ENCODE measurements at regions not wholly inside any gene's neighbourhood (a gene's known extent, or its start where the extent isn't known, plus 50 kb on each side); places are given as distances from the start of the nearest gene placed in this dataset.

- Mint-ChIP-seq H3K27me3 (ENCODE audit: low read depth) (no peaks in the 10 kb centered on the region), H3K36me3 (ENCODE audit: low read depth) (no peaks in the 10 kb centered on the region), H3K4me3 (ENCODE audit: low read depth) (no peak overlapping the region), H3K9me3 (no peaks in the 10 kb centered on the region), H3K27ac (no peak overlapping the region), H3K4me1 (ENCODE audit: low read depth) (no peaks in the 10 kb centered on the region)
- no peak for DNase-seq (ENCODE audit: low spot score)
- intact Hi-C loops (cut with micrococcal nuclease), result no loop called here
Measured at GRCh38 chr9:38195737-38196161, 126.7 kb upstream of the SHB start.

DNA sequence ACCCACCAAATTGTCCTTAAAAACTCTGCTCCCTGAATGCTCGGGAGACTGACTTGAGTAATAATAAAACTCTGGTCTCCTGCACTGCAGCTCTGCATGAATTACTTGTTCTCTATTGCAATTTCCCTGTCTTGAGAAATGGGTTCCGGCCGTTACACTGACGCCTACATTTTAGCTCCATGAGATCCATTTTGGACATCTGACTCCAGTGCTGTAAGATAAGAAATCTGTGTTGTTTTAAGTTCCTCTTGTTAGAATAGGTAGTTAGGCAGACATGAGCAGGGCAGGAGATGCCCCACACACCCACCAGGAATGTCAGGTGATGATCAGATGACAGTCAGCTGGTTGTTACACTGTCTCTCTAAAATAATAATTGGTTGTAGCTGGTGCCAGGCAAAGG, 125.8 kb upstream of the SHB start:
- Mint-ChIP-seq H3K4me1 (ENCODE audit: low read depth) (no peaks in the 10 kb centered on the region), H3K36me3 (ENCODE audit: low read depth) (no peaks in the 10 kb centered on the region), H3K9me3 (no peaks in the 10 kb centered on the region), H3K27ac (no peak overlapping the region), H3K27me3 (ENCODE audit: low read depth) (no peaks in the 10 kb centered on the region), H3K4me3 (ENCODE audit: low read depth) (no peak overlapping the region)
- no peak for DNase-seq (ENCODE audit: low spot score)
- intact Hi-C loops (cut with micrococcal nuclease), result no loop called here

- Mint-ChIP-seq H3K27ac (no peak overlapping the region), H3K9me3 (no peaks in the 10 kb centered on the region), H3K4me3 (ENCODE audit: low read depth) (no peak overlapping the region), H3K36me3 (ENCODE audit: low read depth) (no peaks in the 10 kb centered on the region), H3K4me1 (ENCODE audit: low read depth) (no peaks in the 10 kb centered on the region), H3K27me3 (ENCODE audit: low read depth) (peaks cover 3% of the 10 kb centered on the region)
- intact Hi-C loops (cut with micrococcal nuclease), result no loop called here
- DNase-seq (ENCODE audit: low spot score), result no peak
Measured at GRCh38 chr9:38192731-38193265, 123.8 kb upstream of the SHB start.

DNA sequence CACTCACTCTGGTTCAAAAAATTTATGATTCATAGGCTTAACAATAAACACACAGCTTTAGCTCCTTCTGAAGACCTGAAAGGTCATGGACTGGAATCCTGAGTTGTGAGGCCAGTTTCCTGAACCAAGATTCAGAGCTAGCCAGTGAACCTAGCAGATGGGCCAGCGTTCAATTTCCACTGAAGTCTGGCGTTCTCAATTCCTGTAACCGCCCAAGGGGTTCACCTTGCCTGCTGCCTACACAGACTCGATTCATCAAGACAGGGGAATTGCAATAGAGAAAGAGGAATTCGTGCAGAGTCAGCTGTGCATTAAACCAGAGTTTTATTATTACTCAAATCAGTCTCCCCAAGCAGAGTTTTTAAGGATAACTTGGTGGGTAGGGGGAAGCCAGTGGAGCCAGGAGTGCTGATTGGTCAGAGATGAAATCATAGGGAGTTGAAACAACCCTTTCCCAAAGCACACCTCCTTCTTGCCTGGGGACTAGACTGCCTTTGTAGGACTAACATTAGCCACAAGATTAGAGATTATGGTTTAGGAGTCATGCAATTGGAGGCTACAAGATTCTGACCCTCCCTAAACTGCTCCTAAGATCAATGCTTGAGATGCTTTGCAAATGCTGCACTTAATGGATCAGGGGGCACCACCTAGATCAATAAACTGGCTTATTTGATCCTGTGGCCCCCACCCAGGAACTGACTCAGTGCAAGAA, 117.5 kb upstream of the SHB start:
- Mint-ChIP-seq H3K27ac (no peak overlapping the region), H3K4me1 (ENCODE audit: low read depth) (no peaks in the 10 kb centered on the region), H3K36me3 (ENCODE audit: low read depth) (no peaks in the 10 kb centered on the region), H3K27me3 (ENCODE audit: low read depth) (peaks cover 3% of the 10 kb centered on the region), H3K4me3 (ENCODE audit: low read depth) (no peak overlapping the region), H3K9me3 (no peaks in the 10 kb centered on the region)
- intact Hi-C loops (cut with micrococcal nuclease), result no loop called here
- DNase-seq (ENCODE audit: low spot score), result no peak

- Mint-ChIP-seq H3K27me3 (ENCODE audit: low read depth) (peaks cover 3% of the 10 kb centered on the region), H3K36me3 (ENCODE audit: low read depth) (no peaks in the 10 kb centered on the region), H3K4me3 (ENCODE audit: low read depth) (no peak overlapping the region), H3K9me3 (no peaks in the 10 kb centered on the region), H3K4me1 (ENCODE audit: low read depth) (no peaks in the 10 kb centered on the region), H3K27ac (no peak overlapping the region)
- DNase-seq (ENCODE audit: low spot score), result no peak
- intact Hi-C loops (cut with micrococcal nuclease), result no loop called here
Measured at GRCh38 chr9:38185647-38186403, 116.8 kb upstream of the SHB start.

DNA sequence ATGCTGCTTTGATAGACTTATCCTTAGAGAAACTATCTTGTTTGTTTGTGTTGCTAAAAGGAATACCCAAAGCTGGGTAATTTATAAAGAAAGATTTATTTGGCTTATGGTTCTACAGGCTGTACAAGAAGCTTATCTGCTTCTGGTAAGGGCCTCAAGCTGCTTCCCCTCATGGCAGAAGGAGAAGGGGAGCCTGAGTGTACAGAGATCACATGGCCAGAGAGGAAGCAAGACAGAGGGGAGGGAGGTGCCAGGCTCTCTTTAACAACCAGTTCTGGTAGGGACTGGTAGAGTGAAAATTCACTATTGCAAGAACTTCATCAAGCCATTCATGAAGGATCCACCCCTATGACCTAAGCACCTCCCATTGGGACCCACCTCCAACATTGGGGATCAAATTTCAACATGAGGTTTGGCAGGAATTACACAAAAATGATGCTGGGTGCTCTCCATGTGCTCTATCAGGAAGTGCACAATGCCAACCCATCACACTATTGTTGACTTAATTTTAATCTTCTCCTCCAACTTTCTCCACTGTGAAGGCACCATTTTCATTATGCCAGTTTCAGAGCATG, 115.1 kb upstream of the SHB start:
- Mint-ChIP-seq H3K27ac (no peak overlapping the region), H3K9me3 (no peaks in the 10 kb centered on the region), H3K27me3 (ENCODE audit: low read depth) (peaks cover 3% of the 10 kb centered on the region), H3K4me3 (ENCODE audit: low read depth) (no peak overlapping the region), H3K36me3 (ENCODE audit: low read depth) (no peaks in the 10 kb centered on the region), H3K4me1 (ENCODE audit: low read depth) (no peaks in the 10 kb centered on the region)
- intact Hi-C loops (cut with micrococcal nuclease), result no loop called here
- DNase-seq (ENCODE audit: low spot score), result no peak

DNA sequence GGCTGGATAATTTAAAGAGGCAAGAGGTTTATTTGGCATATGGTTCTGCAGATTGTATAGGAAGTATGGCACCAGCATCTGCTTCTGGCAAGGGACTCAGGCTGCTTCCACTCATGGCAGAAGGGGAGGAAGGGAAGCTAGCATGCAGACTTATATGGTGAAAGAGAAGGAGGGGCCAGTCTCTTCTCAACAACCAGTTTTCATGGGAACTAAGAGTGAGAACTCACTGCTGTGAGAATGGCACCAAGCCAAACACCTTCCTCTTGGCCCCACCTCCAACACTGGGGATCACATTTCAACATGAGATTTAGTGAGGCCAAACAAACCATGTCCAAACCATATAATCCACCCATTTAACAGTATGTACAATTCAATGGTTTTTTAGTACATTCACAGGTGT, 113.3 kb upstream of the SHB start:
- H3K27ac Mint-ChIP-seq, result no peak overlapping the region
- H3K9me3 Mint-ChIP-seq, result no peaks in the 10 kb centered on the region
- H3K36me3 Mint-ChIP-seq (ENCODE audit: low read depth), result no peaks in the 10 kb centered on the region
- H3K4me3 Mint-ChIP-seq (ENCODE audit: low read depth), result no peak overlapping the region
- no peaks in the 10 kb centered on the region for H3K27me3 Mint-ChIP-seq (ENCODE audit: low read depth)
- H3K4me1 Mint-ChIP-seq (ENCODE audit: low read depth), result peaks cover 9% of the 10 kb centered on the region
- DNase-seq (ENCODE audit: low spot score), result no peak
- intact Hi-C loops (cut with micrococcal nuclease), result no loop called here

DNA sequence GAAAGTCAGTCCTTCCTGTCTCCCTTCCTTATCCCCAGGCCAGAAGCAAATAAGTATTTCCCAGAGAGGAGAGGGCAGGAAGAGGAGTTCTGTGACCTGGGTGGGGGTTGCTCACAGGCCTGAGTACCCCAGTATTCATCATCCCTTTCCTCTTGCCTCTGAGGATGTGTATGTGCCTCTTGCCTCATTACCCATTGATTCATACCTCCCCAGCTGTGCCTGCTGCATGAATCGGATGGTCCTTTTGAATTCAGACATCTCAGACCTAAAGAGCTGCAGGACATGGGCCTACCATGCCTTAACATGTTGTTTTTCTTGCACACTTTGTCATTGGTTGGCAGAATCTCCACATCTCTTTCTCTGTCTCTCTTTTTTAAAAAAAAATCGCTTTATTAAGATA, 112.8 kb upstream of the SHB start:
- Mint-ChIP-seq H3K9me3 (no peaks in the 10 kb centered on the region), H3K4me1 (ENCODE audit: low read depth) (peaks cover 9% of the 10 kb centered on the region), H3K27ac (no peak overlapping the region), H3K36me3 (ENCODE audit: low read depth) (no peaks in the 10 kb centered on the region), H3K4me3 (ENCODE audit: low read depth) (no peak overlapping the region), H3K27me3 (ENCODE audit: low read depth) (no peaks in the 10 kb centered on the region)
- intact Hi-C loops (cut with micrococcal nuclease), result no loop called here
- DNase-seq (ENCODE audit: low spot score), result no peak

DNA sequence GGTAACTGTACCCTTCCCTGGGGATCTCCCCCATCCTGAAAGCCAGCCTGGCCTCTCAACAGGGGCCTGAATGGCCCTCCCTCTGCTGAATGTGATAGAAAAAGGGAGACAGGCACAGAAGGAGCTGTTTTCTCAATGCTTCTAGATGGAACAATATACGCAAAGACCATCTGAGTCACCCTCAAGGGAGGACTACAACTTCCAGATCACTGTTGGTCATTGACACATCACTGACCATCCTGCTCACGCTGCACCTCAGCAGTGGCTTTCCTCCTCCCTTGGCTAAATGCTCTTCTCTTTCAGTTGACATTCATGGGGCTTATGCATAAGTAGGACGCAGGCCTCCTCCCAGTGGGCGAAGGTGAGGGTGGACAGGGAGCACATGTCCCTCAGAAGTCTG, 112.2 kb upstream of the SHB start:
- H3K4me3 Mint-ChIP-seq (ENCODE audit: low read depth), result no peak overlapping the region
- peaks cover 9% of the 10 kb centered on the region for H3K4me1 Mint-ChIP-seq (ENCODE audit: low read depth)
- no peaks in the 10 kb centered on the region for H3K36me3 Mint-ChIP-seq (ENCODE audit: low read depth)
- no peak for DNase-seq (ENCODE audit: low spot score)
- no peaks in the 10 kb centered on the region for H3K27me3 Mint-ChIP-seq (ENCODE audit: low read depth)
- no peak overlapping the region for H3K27ac Mint-ChIP-seq
- no peaks in the 10 kb centered on the region for H3K9me3 Mint-ChIP-seq
- intact Hi-C loops (cut with micrococcal nuclease), result no loop called here

GRCh38 chr9:38180656-38181055, 111.6 kb upstream of the SHB start:
- Mint-ChIP-seq H3K36me3 (ENCODE audit: low read depth) (no peaks in the 10 kb centered on the region), H3K4me3 (ENCODE audit: low read depth) (no peak overlapping the region), H3K4me1 (ENCODE audit: low read depth) (peaks cover 12% of the 10 kb centered on the region), H3K9me3 (no peaks in the 10 kb centered on the region), H3K27ac (no peak overlapping the region), H3K27me3 (ENCODE audit: low read depth) (no peaks in the 10 kb centered on the region)
- intact Hi-C loops (cut with micrococcal nuclease), result no loop called here
- no peak for DNase-seq (ENCODE audit: low spot score)

GRCh38 chr9:38179965-38180364, 110.9 kb upstream of the SHB start:
- Mint-ChIP-seq H3K36me3 (ENCODE audit: low read depth) (no peaks in the 10 kb centered on the region), H3K27me3 (ENCODE audit: low read depth) (no peaks in the 10 kb centered on the region), H3K9me3 (no peaks in the 10 kb centered on the region), H3K27ac (no peak overlapping the region), H3K4me1 (ENCODE audit: low read depth) (peaks cover 12% of the 10 kb centered on the region), H3K4me3 (ENCODE audit: low read depth) (no peak overlapping the region)
- intact Hi-C loops (cut with micrococcal nuclease), result no loop called here
- DNase-seq (ENCODE audit: low spot score), result no peak

GRCh38 chr9:38178237-38178636, 109.2 kb upstream of the SHB start:
- intact Hi-C loops (cut with micrococcal nuclease), result no loop called here
- Mint-ChIP-seq H3K4me1 (ENCODE audit: low read depth) (peaks cover 12% of the 10 kb centered on the region), H3K27ac (no peak overlapping the region), H3K4me3 (ENCODE audit: low read depth) (no peak overlapping the region), H3K27me3 (ENCODE audit: low read depth) (no peaks in the 10 kb centered on the region), H3K9me3 (no peaks in the 10 kb centered on the region), H3K36me3 (ENCODE audit: low read depth) (no peaks in the 10 kb centered on the region)
- DNase-seq (ENCODE audit: low spot score), result no peak

DNA sequence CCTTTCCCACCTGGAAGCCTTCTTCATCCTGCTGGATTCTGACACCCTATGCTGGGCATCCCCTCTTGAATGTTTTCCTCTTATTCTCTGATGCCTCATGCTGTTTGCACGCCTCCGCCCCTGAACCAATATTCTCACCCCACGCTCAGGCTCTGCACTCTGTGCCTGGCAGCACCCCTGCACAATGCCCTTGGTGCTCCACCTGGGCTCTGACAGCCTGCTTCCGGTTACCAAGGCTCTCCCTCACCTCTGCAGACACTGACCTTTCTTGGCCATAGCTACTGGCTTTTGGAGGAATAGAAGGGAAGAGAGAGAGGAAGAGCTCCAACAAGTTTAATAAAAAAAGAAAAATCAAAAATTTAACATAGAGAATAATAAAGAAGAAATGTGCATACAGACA, 108.7 kb upstream of the SHB start:
- no peak overlapping the region for H3K27ac Mint-ChIP-seq
- H3K9me3 Mint-ChIP-seq, result no peaks in the 10 kb centered on the region
- no peak for DNase-seq (ENCODE audit: low spot score)
- intact Hi-C loops (cut with micrococcal nuclease), result no loop called here
- H3K4me1 Mint-ChIP-seq (ENCODE audit: low read depth), result peaks cover 12% of the 10 kb centered on the region
- no peaks in the 10 kb centered on the region for H3K27me3 Mint-ChIP-seq (ENCODE audit: low read depth)
- H3K36me3 Mint-ChIP-seq (ENCODE audit: low read depth), result no peaks in the 10 kb centered on the region
- H3K4me3 Mint-ChIP-seq (ENCODE audit: low read depth), result no peak overlapping the region

Measured in activated T-helper 2 cell treated with anti-CD3 and anti-CD28 coated beads, Interferon-gamma antibody, Interleukin-2, Interleukin-4, amounts not matched to agents 10 μg/mL and 5 μg/mL and 100 μg/mL, durations not matched to agents 14 hours and 24 hours and 36 hours (primary cell).